Occipital lobe (tissue), 1 donor: ENCODE measurements at regions not wholly inside any gene's neighbourhood (a gene's known extent, or its start where the extent isn't known, plus 50 kb on each side); places are given as distances from the start of the nearest gene placed in this dataset.
"Not testable (repeated sequence)": the region's sequence is repeated elsewhere in the genome, so short reads cannot be mapped to it uniquely, and the experiment has no call there.

Source experiments
- DNase-seq: peaks from one replicate; lab custom pipeline; 2025; lab: John Stamatoyannopoulos, UW

DNA sequence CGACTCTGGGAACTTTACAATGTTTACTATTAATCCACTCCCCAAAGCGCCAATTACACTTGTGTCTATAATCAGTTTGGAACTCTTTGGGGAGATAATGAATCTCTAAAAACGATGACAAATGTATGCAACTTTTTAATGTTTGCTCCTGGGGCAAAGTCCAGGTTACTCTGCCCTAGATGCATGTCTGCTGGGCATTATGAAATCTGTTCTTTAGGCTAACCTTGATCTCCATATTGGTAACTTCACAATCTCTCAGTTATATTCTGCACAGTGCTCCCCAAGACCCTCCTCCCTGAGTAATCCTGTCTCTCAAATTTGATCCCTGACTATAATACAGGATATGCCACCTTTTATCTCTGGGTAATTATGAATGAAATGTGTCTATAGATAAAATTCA, 152.2 kb upstream of the TRPM3 start:
- DNase-seq = no peak

DNA sequence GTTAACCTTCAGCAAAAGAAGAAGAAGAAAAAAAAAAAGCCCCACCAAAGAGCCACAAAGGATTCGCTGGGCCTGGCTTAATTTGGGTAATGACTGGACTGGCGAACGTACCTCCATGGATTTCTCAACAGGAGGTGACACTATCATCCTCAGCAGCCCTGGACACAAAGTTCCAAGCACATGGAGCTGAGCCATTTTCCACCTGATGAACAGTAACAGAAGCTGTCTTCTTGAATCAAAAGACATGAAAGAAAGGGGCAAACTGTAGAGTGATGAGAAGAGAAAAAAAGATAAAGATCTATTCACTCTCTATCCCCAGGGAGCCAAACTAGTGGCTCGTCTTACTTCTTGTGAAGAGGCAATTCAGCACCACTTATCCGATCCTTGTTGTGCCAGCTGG, 150.2 kb upstream of the TRPM3 start:
- DNase-seq = no peak

DNA sequence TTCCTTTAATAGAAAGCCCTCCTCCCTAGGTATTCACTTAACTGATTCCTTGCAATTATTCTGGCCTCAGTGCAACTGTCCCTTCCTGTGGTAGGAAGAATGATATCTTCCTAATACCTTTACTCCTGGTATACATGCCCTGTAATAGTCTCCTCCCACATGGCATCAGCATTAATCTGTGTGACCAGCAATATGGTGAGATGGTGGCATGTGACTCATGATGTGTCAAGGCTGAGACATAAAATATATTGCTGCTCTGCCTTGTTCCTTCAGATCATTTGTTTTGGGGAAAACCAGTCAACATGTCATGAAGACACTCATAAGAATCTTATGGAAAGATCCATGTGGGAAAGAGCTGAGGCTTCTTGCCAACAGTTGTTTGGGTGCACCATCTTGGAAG, 149.1 kb upstream of the TRPM3 start:
- DNase-seq = no peak

DNA sequence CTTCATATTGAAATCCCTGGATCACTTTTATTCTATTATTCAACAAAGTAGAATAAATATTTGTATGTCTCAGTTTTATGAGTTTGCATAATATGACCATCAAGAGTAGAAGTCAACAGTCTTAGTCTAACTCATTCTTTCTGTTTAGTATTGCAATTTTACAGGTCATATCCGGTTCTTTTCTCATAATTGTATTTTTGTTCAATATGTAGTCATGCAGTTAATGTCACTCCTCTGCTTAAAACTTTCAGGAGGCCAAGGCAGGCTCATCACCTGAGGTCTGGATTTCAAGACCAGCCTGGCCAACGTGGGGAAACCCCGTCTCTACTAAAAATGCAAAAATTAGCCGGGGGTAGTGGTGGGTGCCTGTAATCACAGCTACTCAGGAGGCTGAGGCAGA, 148.4 kb upstream of the TRPM3 start:
- no peak for DNase-seq

DNA sequence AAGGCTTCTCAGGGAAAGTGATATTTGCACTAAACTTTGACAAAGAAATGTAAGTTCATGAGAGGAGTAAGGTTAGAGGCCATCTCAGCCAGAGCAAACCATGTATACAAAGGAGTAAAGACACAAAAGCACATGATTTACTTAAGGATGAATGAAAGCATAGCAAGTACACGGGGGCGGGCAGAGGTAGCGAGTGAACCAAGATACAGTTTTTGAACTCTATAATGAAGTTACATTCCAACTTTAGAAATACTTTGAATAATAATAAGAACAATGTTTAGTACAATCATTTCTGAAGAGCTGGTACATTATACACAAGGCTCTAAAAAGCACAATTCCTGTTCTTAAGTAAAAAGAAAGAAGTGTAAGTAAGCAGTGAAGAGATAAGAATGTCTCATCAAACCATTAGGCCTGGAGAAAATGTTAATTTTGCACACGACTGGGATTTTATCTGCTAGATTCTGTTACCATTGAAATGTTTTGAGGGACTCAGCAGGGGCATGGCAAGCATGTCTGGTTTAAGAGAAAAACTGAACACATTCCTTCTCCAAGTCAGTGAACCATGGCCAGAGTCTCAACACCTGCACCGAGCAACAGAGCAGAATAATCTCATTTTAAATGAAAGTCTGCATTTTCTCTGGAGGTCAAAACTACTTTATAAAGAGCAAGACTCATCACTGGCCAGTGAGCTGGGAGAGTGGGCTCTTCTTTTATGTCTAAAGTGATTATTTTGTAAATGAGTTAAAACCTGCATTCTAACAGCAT, 147.6 kb upstream of the TRPM3 start:
- no peak for DNase-seq

DNA sequence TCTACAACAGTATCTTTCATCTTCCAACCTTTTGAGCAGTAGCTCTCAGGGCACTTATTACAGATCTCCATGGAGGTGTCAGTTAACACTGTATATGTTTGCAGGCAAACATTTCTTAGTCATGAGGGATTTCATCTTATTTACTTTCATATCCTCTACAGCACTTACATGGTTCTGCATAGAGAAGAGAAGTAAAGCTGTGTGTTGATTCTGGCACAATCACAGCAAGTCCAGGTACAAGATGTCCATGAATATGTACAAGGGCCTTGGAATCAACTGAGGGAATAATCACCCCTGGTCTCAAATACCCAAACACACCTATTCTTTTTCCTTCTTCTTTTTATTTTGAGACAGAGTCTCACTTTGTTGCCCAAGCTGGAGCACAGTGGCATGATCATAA, 142.0 kb upstream of the TRPM3 start:
- DNase-seq = no peak

DNA sequence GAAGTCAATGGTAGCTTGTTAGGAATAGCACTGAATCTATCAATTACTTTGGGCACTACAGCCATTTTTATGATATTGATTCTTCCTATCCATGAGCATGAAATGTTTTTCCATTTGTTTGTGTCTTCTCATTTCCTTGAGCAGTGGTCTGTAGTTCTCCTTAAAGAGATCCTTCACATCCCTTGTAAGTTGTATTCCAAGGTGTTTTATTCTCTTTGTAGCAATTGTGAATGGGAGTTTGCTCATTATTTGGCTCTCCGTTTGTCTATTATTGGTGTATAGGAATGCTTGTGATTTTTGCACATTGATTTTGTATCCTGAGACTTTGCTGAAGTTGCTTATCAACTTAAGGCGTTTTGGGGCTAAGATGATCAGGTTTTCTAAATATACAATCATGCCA, 139.0 kb upstream of the TRPM3 start:
- DNase-seq = not testable (repeated sequence)

DNA sequence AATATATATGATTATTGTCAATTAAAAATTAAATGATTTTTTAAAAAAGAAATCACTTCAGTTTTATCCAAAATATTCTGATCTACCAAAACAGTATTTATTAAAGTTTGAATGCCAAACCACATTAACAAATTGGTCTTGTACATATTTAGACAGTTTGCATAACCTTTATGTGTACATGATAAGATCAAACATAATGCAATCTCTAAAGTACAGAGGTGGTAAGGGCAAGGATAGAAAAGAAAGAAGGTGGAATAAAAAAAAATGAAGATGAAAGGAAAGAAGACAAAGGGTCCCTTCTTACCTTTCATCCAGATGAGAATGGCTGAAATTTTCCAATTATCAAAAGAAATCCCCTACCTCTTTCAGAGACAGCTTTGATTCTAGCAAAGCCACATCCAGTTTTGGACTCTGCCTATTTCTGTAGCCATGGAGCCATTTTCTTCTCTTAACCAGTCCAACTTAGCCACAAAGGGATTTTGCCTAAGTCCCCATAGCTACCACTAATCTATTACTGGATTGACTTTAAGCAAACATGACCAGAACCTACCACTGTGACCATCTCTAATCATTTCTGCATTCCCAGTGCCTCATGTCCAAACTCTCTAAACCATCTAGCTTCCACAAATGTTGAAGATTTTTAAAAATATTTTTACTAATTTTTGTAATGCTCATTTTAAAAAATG, 133.3 kb upstream of the TRPM3 start:
- DNase-seq = no peak

DNA sequence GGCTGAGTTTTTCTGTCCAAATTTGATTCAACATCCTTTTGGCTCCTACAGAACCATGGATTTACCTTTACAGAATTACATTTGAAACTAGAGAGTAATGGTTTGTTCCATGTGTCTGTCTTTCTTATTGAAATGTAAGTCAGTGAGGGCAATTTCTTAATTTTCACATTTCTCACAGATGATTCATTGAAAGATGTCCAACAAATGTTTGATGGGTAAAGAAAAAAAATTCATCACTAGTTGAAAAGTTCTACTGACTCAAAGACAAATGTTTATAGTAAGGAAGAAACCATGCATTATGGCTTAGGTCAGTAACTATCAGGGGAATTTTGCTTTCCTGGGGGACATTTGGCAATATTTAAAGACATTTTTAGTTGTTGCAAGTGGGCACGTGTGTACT, 131.6 kb upstream of the TRPM3 start:
- no peak for DNase-seq

DNA sequence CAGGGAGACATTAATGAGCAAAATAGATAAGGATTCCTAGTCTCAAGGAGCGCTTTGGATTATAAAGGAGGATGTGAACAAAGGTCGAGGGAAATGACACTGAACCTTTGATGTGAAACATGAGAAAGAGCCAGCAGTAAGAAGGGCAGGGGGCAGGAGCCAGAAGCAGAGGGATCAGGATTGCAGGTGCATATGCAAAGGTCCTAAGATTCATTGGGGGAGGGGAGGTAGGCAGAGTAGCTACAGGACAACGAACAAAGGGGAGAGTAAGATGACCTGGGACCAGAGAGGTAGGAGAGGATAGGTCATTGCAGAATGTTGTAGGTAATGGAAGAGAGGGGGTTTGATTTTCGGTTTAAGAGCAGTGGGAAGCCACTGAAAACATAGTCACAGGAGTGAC, 129.2 kb upstream of the TRPM3 start:
- DNase-seq = no peak

DNA sequence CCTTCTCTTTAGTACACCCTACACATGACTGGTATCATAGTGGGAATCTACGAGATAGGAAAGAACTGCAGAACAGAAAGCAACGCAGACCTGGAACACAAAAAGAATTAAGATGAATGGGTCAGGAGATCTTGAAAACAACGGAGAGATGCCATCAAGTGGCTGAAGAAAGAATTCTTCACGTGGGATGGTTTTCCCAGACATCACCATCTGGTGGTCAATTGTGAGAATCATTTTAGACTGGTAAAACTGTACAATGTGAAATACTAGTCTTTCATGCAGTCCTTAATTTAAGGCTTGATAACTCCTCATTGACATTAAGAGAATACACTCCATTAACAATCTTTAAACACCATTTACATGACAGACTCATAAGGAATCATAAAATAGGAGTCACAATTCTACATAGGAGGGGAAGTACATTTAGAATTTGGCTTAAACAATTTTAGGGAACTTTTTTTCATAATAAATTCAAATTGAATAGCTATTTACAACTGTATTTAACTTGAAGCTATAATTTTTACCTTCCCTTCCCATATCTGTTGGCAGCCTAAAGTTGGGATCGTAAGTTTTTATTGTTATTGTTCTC, 128.4 kb upstream of the TRPM3 start:
- no peak for DNase-seq

DNA sequence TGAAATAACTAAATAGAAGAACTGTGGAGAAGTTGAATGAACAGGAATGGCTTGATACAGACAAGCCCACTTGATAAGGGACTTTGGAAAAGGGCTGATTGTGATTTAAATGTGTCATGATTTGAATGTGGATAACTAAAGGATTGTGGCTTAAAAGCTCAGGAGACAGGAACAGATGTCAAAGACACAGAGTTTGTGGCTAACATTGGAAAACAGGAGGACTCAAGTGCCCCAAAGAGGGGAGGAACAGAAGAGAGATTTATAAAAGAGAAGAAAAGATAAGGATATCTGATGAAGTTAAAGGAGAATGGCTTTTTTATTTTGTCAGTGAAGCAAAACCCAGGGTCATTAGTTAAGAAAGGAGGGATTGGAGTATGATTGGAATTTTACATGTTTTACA, 124.2 kb upstream of the TRPM3 start:
- no peak for DNase-seq

DNA sequence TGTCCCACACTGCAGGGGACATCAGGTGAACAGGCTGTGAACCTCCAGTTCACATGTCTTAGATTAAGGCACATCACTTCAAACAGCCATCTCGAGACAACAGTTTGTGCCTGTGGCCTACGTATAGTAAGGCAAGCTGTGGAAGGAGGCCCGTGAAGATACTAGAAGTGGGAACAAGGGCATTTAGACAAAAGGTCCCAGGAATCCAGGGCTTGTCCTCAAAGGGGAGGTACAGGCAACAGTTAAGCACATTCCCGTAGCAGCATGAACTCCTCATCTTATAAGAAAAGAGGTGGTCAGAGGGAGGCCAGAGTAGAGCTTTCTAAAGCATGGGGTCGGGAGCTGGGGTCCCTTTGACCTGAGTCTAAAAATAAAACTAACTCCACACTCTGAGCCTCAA, 122.5 kb upstream of the TRPM3 start:
- DNase-seq = no peak

DNA sequence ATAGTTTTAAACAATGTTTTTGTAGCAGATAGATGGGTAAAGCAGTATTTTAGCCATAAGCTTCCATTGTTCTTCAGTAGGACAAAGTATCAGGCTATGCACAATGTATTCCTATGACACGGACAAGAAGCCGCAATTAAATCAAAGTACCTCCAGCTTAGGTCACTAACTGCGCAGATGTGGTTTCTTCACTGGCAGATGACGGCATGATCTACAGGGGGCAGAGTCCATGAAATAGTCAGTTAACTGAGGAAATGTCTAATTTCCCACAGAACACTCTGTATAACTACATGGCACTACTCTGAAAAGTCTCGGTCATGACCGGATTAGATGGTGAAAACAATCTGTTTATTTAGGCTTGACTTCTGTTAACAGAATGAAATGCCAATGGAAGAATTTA, 120.7 kb upstream of the TRPM3 start:
- DNase-seq = no peak

DNA sequence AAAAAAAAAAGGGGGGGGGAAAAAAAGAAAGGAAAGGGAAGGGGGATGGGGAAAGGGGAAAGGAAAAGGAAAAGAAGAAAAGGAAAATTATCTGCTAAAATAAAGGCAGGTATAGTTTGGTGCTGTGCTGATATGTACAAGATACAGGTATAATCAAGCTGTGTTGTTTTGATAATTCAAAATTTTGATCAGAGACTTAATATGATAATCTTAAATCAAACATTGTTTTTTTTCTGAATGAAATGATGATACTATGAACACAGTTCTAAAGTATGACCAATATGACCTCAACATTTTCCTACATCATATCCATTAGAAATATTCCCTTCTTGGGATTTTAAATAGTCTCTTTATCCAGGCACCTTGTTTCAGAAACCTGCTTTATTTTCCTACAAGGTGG, 115.6 kb upstream of the TRPM3 start:
- no peak for DNase-seq

DNA sequence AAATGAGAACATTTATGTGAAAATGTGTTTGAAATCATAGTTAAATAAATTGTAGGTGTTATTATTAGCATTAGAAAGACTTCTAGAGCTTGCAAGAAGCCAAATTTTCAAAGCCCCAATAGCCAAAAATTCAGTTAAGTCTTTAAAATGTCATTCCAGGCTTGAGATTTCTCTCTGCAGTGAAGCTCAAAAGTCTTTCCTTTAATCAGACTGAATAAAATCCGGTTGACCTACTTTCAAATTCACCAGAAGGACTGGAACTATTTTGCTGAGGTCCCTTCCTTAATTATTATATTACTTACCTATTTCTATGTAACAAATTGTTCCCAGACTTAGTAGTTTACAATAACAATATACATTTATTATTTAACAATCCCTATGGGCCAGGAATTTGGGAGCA, 112.2 kb upstream of the TRPM3 start:
- no peak for DNase-seq

DNA sequence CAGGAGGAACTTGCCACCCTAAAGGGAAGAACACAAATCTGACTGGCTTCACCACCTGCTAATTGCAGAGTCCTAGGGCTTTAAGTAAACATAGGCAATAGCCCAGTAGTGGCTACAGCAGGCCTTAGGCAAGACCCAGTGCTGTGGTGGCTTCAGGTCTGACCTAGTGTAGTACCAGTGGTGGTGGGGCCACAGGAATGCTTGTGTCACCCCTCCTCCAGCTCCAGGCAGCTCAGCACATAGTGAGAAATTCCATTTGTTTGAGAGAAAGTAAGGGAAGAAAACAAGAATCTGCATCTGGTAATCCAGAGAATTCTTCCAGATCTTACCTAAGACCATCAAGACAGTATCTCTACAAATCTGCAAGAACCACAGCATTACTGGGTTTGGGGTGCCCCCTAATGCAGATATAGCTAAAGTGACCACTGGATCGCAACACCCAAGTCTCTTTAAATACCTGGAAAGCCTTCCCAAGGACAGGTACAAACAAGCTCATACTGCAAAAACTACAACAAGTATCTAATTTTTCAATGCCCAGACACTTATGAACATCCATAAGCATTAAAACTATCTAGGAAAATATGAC, 102.6 kb upstream of the TRPM3 start:
- no peak for DNase-seq

DNA sequence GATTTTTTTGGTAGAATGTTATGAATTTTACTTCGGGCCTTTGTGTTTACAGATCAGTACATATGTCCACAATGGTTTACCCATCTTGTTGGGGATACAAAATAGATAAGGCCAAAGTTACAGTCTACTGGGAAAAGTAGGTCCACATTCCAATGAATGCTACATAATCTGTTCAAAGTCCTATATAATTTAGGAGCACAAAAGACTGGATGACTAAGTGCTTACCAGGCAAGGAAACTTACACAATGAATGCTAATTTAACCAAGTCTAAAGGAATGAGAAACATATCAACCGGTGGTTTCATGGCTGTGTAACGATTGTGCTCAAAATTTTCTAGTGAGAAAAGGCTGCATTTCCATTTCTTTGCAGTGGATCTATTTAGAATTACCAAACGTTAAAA, 97.4 kb upstream of the TRPM3 start:
- no peak for DNase-seq

DNA sequence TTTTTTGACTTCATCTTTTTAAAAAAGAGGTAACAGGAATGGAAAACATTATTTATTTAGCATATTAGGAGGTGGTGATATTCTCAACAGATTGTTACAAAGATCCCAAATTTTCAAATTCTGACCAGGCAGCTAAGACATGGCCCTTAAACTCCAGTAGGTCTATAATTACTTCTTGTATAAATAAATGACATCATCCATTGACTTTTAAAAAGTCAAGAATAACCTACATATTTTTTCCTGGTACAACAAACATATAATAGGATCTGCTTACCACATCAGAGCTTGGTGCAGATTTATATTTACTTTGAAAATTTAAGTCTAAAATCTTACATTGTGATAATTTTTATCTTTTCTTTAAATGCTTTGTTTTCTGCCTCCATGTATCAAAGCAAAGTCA, 92.2 kb upstream of the TRPM3 start:
- DNase-seq = no peak

DNA sequence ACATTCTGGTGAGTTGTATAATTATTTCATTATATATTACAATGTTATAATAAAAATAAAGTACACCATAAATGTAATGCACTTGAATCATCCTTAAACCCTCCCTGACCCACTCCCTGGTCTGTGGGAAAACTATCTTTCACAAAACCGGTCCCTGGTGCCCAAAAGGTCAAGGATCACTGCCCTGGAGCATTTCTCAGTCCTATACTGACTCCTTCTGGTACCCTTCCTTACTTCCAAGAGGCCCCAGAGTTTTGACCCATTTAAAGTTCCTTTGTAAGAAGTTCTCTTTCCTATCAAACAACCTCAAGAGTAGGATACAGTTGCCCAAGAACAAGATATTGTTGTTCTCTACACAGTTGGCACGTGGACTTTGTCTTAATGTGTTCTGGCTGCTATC, 88.9 kb upstream of the TRPM3 start:
- no peak for DNase-seq

DNA sequence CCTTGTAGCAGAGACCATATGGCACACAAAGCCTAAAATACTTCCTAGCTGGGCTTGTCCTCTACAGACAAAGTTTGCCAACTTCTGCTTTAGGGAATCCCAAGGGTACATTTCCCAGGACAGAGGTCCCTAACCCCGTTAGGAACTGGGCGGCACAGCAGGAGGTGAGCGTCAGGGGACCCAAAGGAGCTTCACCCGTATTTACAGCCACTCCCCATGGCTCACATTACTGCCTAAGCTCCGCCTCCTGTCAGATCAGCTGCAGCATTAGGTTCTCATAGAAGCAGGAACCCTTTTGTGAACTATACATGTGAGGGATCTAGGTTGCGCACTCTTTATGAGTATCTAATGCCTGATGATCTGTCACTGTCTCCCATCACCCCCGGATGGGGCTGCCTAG, 88.5 kb upstream of the TRPM3 start:
- no peak for DNase-seq

DNA sequence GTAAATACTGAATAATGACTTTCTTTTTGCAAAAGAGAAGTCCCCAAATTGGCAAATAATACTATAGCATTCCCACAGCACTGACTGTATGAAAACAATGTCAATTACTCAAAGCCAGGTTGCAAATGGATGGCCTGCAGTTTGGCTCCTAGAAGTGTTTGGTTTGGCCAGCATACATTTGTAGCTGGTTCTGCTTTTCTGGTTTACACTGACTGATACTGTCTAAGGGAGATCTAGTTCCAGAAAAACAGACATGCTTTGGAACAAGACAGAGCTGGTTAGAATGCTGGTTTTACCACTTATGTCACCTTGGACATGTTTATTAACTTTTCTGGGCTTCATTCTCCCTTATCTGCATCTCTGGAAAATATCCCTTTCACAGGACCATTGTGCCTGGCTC, 81.5 kb upstream of the TRPM3 start:
- DNase-seq = no peak

DNA sequence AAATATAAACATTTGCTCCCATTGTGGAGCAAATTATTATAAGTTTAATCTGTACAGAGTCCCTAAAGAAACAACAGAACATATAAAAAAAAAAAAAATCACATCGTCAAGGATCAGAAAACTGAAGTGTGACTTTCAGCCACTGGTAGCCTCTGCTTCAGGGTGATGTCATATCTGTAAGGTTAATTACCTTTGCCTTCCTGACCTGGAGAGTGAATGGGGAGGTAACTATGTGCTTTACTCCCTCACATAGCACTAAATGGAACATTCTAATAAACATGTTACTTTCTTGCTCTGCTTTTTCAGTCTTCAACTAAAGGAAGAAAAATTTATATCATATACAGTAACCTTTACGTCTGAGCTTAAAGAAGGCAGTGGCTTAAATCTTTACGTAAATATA, 70.3 kb upstream of the TRPM3 start:
- DNase-seq = no peak
